ENCODE measurements at regions not wholly inside any gene's neighbourhood (a gene's known extent, or its start where the extent isn't known, plus 50 kb on each side); places are given as distances from the start of the nearest gene placed in this dataset.

DNA sequence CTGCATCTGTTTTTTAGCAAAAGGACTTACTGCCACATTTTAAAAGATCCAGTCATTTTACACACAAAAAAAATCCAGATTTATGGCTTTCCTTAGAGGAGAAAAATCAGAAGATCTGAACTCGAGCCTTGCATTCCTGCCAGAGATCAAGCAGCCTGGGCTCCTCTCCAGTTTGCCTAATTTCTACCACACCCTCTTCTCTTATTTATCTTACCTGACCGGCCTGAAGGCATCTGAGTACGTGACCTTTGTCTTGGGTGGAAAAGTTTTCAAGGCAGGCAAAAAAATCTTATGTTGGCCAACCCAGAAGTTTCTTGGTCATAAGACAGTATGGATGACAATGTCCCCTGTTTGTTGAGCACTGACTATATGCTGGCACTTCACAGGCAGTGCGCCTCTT, 60.3 kb downstream of the CHRD start:
- no peaks in the 10 kb centered on the region for H3K36me3 Mint-ChIP-seq (ENCODE audit: low read depth)
- H3K9me3 Mint-ChIP-seq = peaks cover 8% of the 10 kb centered on the region
- H3K4me1 Mint-ChIP-seq = no peaks in the 10 kb centered on the region
- peaks cover 22% of the 10 kb centered on the region for H3K27me3 Mint-ChIP-seq (ENCODE audit: low read depth)
- no peak overlapping the region for H3K27ac Mint-ChIP-seq
- H3K4me3 Mint-ChIP-seq = no peak overlapping the region
- no peak for TF ChIP-seq CTCF (IDR thresholded peaks at IDR 0.05; ENCODE audit: unreplicated experiment in 3 of 3)

DNA sequence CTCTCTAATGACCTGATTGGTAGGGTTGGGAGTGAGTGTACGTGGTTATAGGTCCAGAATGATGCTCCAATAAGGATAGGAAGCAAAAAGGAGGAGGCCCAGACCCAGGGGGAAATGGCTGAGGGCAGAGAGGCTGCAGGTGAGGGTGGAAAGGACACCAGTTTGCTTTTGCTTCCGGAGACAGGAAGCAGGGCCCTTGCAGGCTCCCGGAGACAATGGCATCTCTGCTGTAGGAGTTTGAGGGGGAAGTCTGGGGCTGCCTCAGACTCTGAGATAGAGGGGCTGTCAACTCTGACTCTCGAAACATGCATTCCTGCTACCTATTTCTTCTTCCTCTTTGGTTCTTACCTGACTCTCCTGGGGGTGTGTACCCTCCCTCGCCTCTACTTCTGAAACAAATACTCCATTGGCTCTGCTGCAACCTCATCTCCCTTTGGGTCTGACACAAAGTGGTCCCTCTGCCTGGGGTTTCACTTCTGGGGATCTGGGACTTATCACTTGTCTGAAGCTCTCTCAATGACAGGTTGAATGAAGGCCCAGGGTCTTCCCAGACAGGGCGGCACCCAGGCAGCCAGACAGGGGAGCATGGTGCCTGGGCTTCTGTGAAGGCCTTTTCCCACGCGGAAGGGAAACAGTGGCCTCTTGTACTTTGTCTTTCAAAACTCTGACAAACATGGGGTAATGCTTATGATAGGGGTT, 61.5 kb downstream of the CHRD start:
- TF ChIP-seq CTCF (IDR thresholded peaks at IDR 0.05; ENCODE audit: unreplicated experiment in 3 of 3) = no peak
- Mint-ChIP-seq H3K4me3 (no peak overlapping the region), H3K4me1 (no peaks in the 10 kb centered on the region), H3K27ac (no peak overlapping the region), H3K9me3 (peaks cover 8% of the 10 kb centered on the region), H3K27me3 (ENCODE audit: low read depth) (peaks cover 17% of the 10 kb centered on the region), H3K36me3 (ENCODE audit: low read depth) (no peaks in the 10 kb centered on the region)

DNA sequence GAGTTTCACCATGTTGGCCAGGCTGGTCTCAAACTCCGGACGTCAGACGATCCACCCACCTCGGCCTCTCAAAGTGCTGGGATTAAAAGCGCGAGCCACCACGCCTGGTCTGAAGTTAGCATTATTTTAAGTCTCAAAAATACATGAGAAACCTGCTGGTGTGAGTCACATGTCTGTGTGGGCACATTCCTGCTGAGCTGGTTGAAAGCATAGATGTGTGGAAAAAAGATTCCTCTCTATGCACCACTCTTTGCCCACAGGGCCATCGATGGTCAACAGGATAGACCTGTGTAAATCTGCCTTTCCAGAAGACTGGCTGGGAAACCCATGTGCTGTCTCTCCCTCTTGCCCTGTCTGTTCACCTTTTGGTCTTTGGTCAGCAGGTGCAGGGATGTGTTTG, 63.5 kb downstream of the CHRD start:
- H3K36me3 Mint-ChIP-seq (ENCODE audit: low read depth) = no peaks in the 10 kb centered on the region
- H3K4me1 Mint-ChIP-seq = no peaks in the 10 kb centered on the region
- H3K9me3 Mint-ChIP-seq = peaks cover 3% of the 10 kb centered on the region
- no peak overlapping the region for H3K4me3 Mint-ChIP-seq
- no peak overlapping the region for H3K27ac Mint-ChIP-seq
- H3K27me3 Mint-ChIP-seq (ENCODE audit: low read depth) = peaks cover 26% of the 10 kb centered on the region
- no peak for TF ChIP-seq CTCF (IDR thresholded peaks at IDR 0.05; ENCODE audit: unreplicated experiment in 3 of 3)

DNA sequence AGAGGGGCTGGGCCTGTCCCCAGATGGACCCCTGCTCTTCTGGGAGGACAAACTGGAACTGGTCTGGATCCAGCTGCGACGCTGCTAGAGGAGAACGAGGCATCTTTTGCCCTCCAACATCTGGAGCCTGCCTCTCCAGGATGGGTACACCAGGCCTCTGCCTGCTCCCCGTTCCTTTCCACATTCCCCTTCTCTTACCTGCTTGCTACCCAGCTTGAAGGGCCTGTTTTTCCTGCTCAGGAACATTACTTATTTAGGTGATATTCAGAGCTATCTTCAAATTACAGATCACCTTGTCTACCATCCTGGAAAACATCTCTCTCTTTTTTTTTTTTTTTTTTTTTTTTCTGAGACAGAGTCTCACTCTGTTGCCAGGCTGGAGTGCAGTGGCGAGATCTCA, 64.0 kb downstream of the CHRD start:
- Mint-ChIP-seq H3K4me1 (no peaks in the 10 kb centered on the region), H3K27ac (no peak overlapping the region), H3K36me3 (ENCODE audit: low read depth) (no peaks in the 10 kb centered on the region), H3K27me3 (ENCODE audit: low read depth) (peaks cover 26% of the 10 kb centered on the region), H3K4me3 (no peak overlapping the region), H3K9me3 (no peaks in the 10 kb centered on the region)
- TF ChIP-seq CTCF (IDR thresholded peaks at IDR 0.05; ENCODE audit: unreplicated experiment in 3 of 3) = no peak

DNA sequence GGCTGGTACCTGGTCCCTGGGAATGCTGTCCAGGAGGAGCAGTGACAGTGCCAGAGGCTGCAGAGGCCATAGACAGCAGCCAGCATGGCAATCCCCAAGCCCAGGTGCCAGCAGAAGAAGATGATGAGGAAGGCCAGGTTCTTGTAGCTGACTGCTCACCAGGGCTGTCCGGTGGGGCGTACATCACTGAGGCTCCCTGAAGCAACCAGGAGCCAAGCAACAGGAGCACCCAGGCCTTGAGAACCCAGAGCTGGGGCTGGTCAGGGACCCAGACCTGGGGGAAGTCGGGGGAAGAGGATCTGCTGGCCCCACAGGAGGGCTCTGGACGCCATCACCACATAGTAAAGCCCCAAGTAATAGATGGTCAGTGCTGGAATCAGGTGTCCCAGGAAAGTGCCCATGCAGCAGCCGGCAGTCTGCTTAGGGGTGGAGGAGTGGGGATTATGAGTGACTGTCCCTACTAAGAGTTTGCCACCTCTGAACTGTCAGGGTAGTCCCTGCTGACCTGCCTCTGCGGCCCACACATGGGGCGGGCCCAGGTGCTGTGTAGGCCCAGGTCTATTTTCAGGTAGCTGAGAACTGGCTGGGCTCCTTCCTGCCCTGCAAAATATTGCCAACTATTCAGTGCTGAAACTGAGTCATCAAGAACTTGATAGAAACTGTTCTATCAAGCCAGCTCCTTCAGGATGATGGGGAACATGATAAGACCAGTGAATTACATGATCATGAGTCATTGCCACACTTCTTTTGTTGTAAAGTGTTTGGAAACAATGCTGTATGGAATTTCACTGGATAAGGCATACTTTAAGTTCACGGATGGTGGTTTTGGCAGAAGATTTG, 68.7 kb downstream of the CHRD start:
- H3K27ac Mint-ChIP-seq = no peak overlapping the region
- H3K27me3 Mint-ChIP-seq (ENCODE audit: low read depth) = peaks cover 9% of the 10 kb centered on the region
- TF ChIP-seq CTCF (IDR thresholded peaks at IDR 0.05; ENCODE audit: unreplicated experiment in 3 of 3) = no peak
- H3K4me1 Mint-ChIP-seq = no peaks in the 10 kb centered on the region
- no peak overlapping the region for H3K4me3 Mint-ChIP-seq
- H3K36me3 Mint-ChIP-seq (ENCODE audit: low read depth) = no peaks in the 10 kb centered on the region
- no peaks in the 10 kb centered on the region for H3K9me3 Mint-ChIP-seq
